Smooth muscle cell (in vitro differentiated cells): ENCODE measurements at regions not wholly inside any gene's neighbourhood (a gene's known extent, or its start where the extent isn't known, plus 50 kb on each side); places are given as distances from the start of the nearest gene placed in this dataset.
A peak's percentile ranks its signal among the peaks of the same experiment; 100 is the strongest.

Experiments
- DNase-seq: peaks from one replicate; lab custom pipeline; 2025; ENCODE audit not compliant: unreplicated experiment; lab: John Stamatoyannopoulos, UW
- H2AFZ ChIP-seq: fragments of 200-600 bp; sonication (generic); 2 replicates; pipeline ENCODE4 v1.6.0; 2016; ENCODE audit warnings: antibody characterized with exemption, low read depth, mild to moderate bottlenecking
- H3F3A ChIP-seq: fragments of 200-600 bp; sonication (generic); 2 replicates; pipeline ENCODE4 v1.6.0; 2017; ENCODE audit warnings: antibody characterized with exemption, low read depth
- H3K27ac ChIP-seq: fragments of 200-600 bp; sonication (generic); 2 replicates; pipeline ENCODE4 v1.5.1; 2016; ENCODE audit warnings: low read depth, mild to moderate bottlenecking
- H3K27me3 ChIP-seq: fragments of 200-600 bp; sonication (generic); 2 replicates; pipeline ENCODE4 v1.6.1; 2016; ENCODE audit warnings: low read depth, mild to moderate bottlenecking
- H3K36me3 ChIP-seq: fragments of 200-600 bp; sonication (generic); 2 replicates; pipeline ENCODE4 v1.5.1; 2016; ENCODE audit warnings: low read depth
- H3K4me1 ChIP-seq: fragments of 200-600 bp; sonication (generic); 2 replicates; pipeline ENCODE4 v1.5.1; 2016; ENCODE audit warnings: low read depth
- H3K4me2 ChIP-seq: fragments of 200-600 bp; sonication (generic); 2 replicates; pipeline ENCODE4 v1.6.0; 2016; ENCODE audit warnings: mild to moderate bottlenecking
- H3K4me3 ChIP-seq: fragments of 200-600 bp; sonication (generic); 2 replicates; pipeline ENCODE4 v1.5.1; 2016; ENCODE audit warnings: mild to moderate bottlenecking
- H3K79me2 ChIP-seq: fragments of 200-600 bp; sonication (generic); 2 replicates; pipeline ENCODE4 v1.6.0; 2016; ENCODE audit warnings: low read depth, mild to moderate bottlenecking
- H3K9ac ChIP-seq: fragments of 200-600 bp; sonication (generic); 2 replicates; pipeline ENCODE4 v1.6.0; 2016; ENCODE audit warnings: low read depth
- H3K9me3 ChIP-seq: fragments of 200-600 bp; sonication (generic); replicated peaks from 2 replicates; pipeline ENCODE4 v1.5.1; 2016; ENCODE audit warnings: low read depth
- H4K20me1 ChIP-seq: fragments of 200-600 bp; sonication (generic); 2 replicates; pipeline ENCODE4 v1.6.0; 2016; ENCODE audit warnings: low read depth
- WGBS: methylation state at CpG from one replicate; pipeline ENCODE4 v1.1.7; 2016; ENCODE audit warnings: low lambda C conversion rate; 5-methylcytosine and 5-hydroxymethylcytosine counted together
- TF ChIP-seq, protein P1 (sequence below): fragments of 200-600 bp; sonication (generic); IDR thresholded peaks from 2 replicates; pipeline ENCODE4 v1.5.1; 2017; ENCODE audit warnings: borderline replicate concordance, mild to moderate bottlenecking, antibody characterized with exemption; ENCODE audit not compliant: insufficient read depth, poor library complexity, severe bottlenecking

GRCh38 chr4:189500970-189501369 lies 439.7 kb upstream of the FRG1 start:
- Histone ChIP-seq H4K20me1 (no peaks in the 10 kb centered on the region), H3K9ac (peak overlapping the region; percentile 97), H2AFZ (no peak overlapping the region), H3K4me2 (peak overlapping the region; percentile 84), H3F3A (peaks cover 25% of the 10 kb centered on the region), H3K79me2 (peaks cover 8% of the 10 kb centered on the region), H3K4me1 (peaks cover 15% of the 10 kb centered on the region), H3K9me3 (no peaks in the 10 kb centered on the region), H3K27ac (peak overlapping the region; percentile 100), H3K27me3 (no peaks in the 10 kb centered on the region), H3K36me3 (no peaks in the 10 kb centered on the region), H3K4me3 (peak overlapping the region; percentile 29)
- 89% methylated on average over 5 of the region's 5 CpGs for WGBS
- DNase-seq, result no peak
- TF ChIP-seq, protein P1, sequence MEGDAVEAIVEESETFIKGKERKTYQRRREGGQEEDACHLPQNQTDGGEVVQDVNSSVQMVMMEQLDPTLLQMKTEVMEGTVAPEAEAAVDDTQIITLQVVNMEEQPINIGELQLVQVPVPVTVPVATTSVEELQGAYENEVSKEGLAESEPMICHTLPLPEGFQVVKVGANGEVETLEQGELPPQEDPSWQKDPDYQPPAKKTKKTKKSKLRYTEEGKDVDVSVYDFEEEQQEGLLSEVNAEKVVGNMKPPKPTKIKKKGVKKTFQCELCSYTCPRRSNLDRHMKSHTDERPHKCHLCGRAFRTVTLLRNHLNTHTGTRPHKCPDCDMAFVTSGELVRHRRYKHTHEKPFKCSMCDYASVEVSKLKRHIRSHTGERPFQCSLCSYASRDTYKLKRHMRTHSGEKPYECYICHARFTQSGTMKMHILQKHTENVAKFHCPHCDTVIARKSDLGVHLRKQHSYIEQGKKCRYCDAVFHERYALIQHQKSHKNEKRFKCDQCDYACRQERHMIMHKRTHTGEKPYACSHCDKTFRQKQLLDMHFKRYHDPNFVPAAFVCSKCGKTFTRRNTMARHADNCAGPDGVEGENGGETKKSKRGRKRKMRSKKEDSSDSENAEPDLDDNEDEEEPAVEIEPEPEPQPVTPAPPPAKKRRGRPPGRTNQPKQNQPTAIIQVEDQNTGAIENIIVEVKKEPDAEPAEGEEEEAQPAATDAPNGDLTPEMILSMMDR, result no peak

DNA sequence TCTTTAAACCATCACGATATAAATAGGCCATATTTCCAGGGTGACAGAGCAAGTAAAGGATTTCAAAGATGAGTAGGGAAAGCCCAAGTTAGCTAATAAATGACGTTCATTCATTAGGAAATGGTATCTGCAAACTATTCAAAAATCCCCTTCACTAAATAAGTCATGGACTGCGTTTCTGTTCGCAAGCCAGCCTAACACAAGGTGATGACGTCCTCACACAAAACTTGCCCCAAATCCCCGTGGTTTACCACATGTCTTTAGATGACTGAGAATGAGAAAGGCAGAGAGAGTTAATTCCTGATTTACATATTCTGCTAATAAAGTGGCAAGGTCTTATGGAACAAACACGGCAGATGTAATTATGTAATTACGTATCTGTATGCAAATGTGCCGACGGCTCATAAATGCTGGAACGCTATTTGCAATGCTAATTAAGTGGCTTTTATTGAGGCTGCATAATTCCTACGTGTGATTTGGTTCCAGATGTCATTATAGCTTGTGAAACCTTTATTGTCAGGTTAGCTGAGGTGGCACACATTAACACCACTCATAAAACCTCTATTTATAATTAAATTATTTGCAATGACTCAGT lies 437.7 kb upstream of the FRG1 start:
- Histone ChIP-seq H3K27me3 (no peaks in the 10 kb centered on the region), H3K79me2 (peaks cover 8% of the 10 kb centered on the region), H3K4me2 (peak overlapping the region; percentile 84), H3K9ac (peak overlapping the region; percentile 97), H2AFZ (no peak overlapping the region), H4K20me1 (no peaks in the 10 kb centered on the region), H3K4me1 (peaks cover 15% of the 10 kb centered on the region), H3K36me3 (no peaks in the 10 kb centered on the region), H3F3A (peaks cover 25% of the 10 kb centered on the region), H3K9me3 (no peaks in the 10 kb centered on the region), H3K27ac (peak overlapping the region; percentile 100), H3K4me3 (no peak overlapping the region)
- DNase-seq, result no peak
- TF ChIP-seq, protein P1, result no peak
- 30% methylated on average over 12 of the region's 12 CpGs for WGBS

- peaks cover 23% of the 10 kb centered on the region for H3F3A ChIP-seq
- no peaks in the 10 kb centered on the region for H3K9me3 ChIP-seq
- H3K27me3 ChIP-seq, result no peaks in the 10 kb centered on the region
- DNase-seq, result no peak
- H3K79me2 ChIP-seq, result peaks cover 8% of the 10 kb centered on the region
- no peak overlapping the region for H3K4me2 ChIP-seq
- peak overlapping the region; percentile 79 for H3K9ac ChIP-seq
- peaks cover 15% of the 10 kb centered on the region for H3K4me1 ChIP-seq
- 60% methylated on average over 2 of the region's 2 CpGs for WGBS
- no peak overlapping the region for H3K4me3 ChIP-seq
- TF ChIP-seq, protein P1, result no peak
- H4K20me1 ChIP-seq, result no peaks in the 10 kb centered on the region
- H3K27ac ChIP-seq, result peak overlapping the region; percentile 100
- H3K36me3 ChIP-seq, result no peaks in the 10 kb centered on the region
- no peak overlapping the region for H2AFZ ChIP-seq
Measured at GRCh38 chr4:189504220-189504619, 436.5 kb upstream of the FRG1 start.

- peaks cover 8% of the 10 kb centered on the region for H3K79me2 ChIP-seq
- H3K27ac ChIP-seq, result peak overlapping the region; percentile 100
- H3K9ac ChIP-seq, result no peak overlapping the region
- H3K4me3 ChIP-seq, result no peak overlapping the region
- no peaks in the 10 kb centered on the region for H4K20me1 ChIP-seq
- H3K27me3 ChIP-seq, result no peaks in the 10 kb centered on the region
- TF ChIP-seq, protein P1, result no peak
- no peaks in the 10 kb centered on the region for H3K9me3 ChIP-seq
- no peak overlapping the region for H2AFZ ChIP-seq
- H3K4me1 ChIP-seq, result peaks cover 15% of the 10 kb centered on the region
- H3K36me3 ChIP-seq, result no peaks in the 10 kb centered on the region
- H3K4me2 ChIP-seq, result no peak overlapping the region
- WGBS, result 100% methylated on average over 3 of the region's 3 CpGs
- DNase-seq, result no peak
- H3F3A ChIP-seq, result peaks cover 18% of the 10 kb centered on the region
Measured at GRCh38 chr4:189505380-189505779, 435.3 kb upstream of the FRG1 start.
